Hematopoietic multipotent progenitor cell treated with erythropoietin and hydrocortisone succinate and interleukin-3 and kit ligand, for 6 days (in vitro differentiated cells): ENCODE measurements at regions not wholly inside any gene's neighbourhood (a gene's known extent, or its start where the extent isn't known, plus 50 kb on each side); places are given as distances from the start of the nearest gene placed in this dataset.
"Not testable (repeated sequence)": the region's sequence is repeated elsewhere in the genome, so short reads cannot be mapped to it uniquely, and the experiment has no call there.

Experiments
- DNase-seq: peaks from one replicate; pipeline ENCODE4 v3.0.0-alpha.2; 2015

GRCh38 chrX:2561456-2561855 is 60.7 kb upstream of the DHRSX start:
- DNase-seq: no peak

DNA sequence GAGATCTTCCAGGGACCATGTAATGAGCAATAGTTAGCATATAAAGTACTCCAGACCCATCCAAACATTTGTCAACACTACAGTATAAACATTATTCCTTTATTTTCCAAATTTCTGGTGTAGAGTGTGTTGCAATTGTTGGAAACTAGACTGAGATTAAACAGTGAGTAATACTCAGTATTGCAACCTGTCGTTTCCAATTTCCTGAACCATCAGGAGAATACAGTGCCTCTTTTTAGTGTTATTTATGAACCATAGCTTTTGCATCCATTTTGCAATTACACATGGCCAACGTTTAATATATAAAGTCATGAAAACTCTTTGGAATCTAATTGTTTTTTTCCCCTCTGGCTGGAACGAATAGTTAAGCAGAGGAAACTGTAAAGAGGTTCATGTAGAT is 58.3 kb upstream of the DHRSX start:
- DNase-seq: no peak

- no peak for DNase-seq
Observed at GRCh38 chrX:2554891-2555290, 54.1 kb upstream of the DHRSX start.

- DNase-seq: not testable (repeated sequence)
Observed at GRCh38 chrX:2554066-2554465, 53.3 kb upstream of the DHRSX start.

DNA sequence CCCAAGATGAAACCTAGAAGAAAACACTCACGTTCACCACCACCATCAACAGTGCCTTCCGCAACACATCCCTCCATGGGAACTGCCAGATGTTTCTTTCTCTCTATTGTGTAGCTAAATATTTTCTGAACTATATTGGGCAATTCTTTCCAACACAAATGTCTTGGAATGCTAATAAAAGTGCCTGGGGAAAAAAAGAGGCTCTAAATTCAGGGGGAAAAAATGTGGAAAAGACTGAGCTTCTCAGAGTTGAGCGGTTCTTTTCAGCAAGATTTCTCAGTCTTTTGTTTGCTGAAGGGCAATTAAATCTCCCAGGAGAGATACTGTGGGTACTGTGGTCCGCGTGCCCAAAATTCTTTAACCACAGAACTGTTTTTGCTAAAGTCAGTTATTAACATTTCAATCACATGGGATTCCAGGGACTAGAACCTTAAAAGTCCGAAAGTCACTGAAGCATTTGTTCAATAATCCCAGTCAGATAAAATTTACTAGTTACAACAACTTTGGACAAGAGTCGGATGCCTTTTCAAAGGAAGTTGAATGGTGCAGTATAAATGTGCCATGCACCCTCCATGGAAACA is 51.9 kb upstream of the DHRSX start:
- DNase-seq: no peak

DNA sequence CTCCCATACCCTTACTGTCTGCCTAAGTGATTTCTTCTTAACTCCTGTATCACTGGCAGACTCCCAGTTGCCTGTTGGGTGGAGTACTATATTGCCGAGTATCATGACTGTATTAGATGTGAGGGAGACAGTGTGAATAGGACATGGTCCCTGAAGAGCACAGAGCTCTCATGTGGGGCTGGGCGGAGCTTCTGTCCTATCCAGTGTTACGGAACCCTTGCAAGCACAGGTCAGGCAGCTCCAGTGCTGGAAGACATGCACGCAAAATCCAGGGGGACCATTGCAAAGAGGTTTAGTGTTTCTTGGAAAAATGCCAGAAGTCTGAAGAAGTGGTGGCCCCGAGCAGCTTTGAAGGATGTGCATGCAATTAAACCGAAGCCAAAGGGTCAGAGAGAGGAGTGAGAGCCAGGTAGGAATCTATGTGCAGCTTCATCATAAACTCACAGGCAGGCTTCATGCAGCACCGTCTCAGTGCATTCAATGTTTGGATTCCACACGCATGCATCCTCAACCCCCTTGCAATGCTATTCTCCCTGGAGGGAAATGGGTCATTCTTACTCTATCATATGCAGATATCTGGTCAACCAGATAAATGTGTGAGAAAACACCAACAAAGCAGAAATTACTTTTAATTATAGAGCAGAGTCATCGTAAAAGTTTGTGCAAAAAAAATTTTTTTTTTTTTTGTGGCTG is 49.7 kb upstream of the DHRSX start:
- no peak for DNase-seq
